Type B pancreatic cell (in vitro differentiated cells): ENCODE measurements at regions not wholly inside any gene's neighbourhood (a gene's known extent, or its start where the extent isn't known, plus 50 kb on each side); places are given as distances from the start of the nearest gene placed in this dataset.

Source experiments
- DNase-seq: peaks from one replicate; pipeline ENCODE4 v3.0.0; 2021; ENCODE audit warnings: mixed read lengths; ENCODE audit not compliant: unreplicated experiment; ENCODE audit errors: extremely low spot score
- H3K27ac Mint-ChIP-seq: 2 replicates; pipeline ENCODE4 v1.8.0; 2021; ENCODE audit warnings: mild to moderate bottlenecking, mixed read lengths
- H3K27me3 Mint-ChIP-seq: 2 replicates; pipeline ENCODE4 v1.8.0; 2021; ENCODE audit warnings: mixed read lengths
- H3K36me3 Mint-ChIP-seq: 2 replicates; pipeline ENCODE4 v1.8.0; 2021; ENCODE audit warnings: mixed read lengths
- H3K4me1 Mint-ChIP-seq: one replicate; pipeline ENCODE4 v1.8.0; 2021; ENCODE audit warnings: mixed read lengths; ENCODE audit not compliant: unreplicated experiment
- H3K4me3 Mint-ChIP-seq: 2 replicates; pipeline ENCODE4 v1.8.0; 2021; ENCODE audit warnings: mild to moderate bottlenecking, mixed read lengths
- H3K9me3 Mint-ChIP-seq: 2 replicates; pipeline ENCODE4 v1.8.0; 2021; ENCODE audit warnings: mixed read lengths
- CTCF ChIP-seq: fragments of 200-600 bp; sonication (generic); conservative IDR thresholded peaks from 2 replicates; pipeline ENCODE4 v1.5.0; 2021; ENCODE audit warnings: antibody characterized with exemption, mild to moderate bottlenecking

- DNase-seq = no peak
- no peaks in the 10 kb centered on the region for H3K36me3 Mint-ChIP-seq
- no peaks in the 10 kb centered on the region for H3K27me3 Mint-ChIP-seq
- no peak overlapping the region for H3K27ac Mint-ChIP-seq
- peaks cover 8% of the 10 kb centered on the region for H3K9me3 Mint-ChIP-seq
- no peaks in the 10 kb centered on the region for H3K4me1 Mint-ChIP-seq
- no peak overlapping the region for H3K4me3 Mint-ChIP-seq
- TF ChIP-seq CTCF = no peak
Observed at GRCh38 chr13:103794526-103794925, 728.3 kb upstream of the SLC10A2 start.

- TF ChIP-seq CTCF = peak; percentile 52
- Mint-ChIP-seq H3K27me3 (no peaks in the 10 kb centered on the region), H3K4me3 (no peak overlapping the region), H3K9me3 (peaks cover 8% of the 10 kb centered on the region), H3K4me1 (no peaks in the 10 kb centered on the region), H3K27ac (no peak overlapping the region), H3K36me3 (no peaks in the 10 kb centered on the region)
- no peak for DNase-seq
Observed at GRCh38 chr13:103788061-103788652, 721.9 kb upstream of the SLC10A2 start.

- peaks cover 4% of the 10 kb centered on the region for H3K4me1 Mint-ChIP-seq
- H3K27me3 Mint-ChIP-seq = no peaks in the 10 kb centered on the region
- H3K27ac Mint-ChIP-seq = no peak overlapping the region
- no peak overlapping the region for H3K4me3 Mint-ChIP-seq
- DNase-seq = no peak
- peak; percentile 41 for TF ChIP-seq CTCF
- no peaks in the 10 kb centered on the region for H3K36me3 Mint-ChIP-seq
- peaks cover 24% of the 10 kb centered on the region for H3K9me3 Mint-ChIP-seq
Observed at GRCh38 chr13:103772576-103772975, 706.4 kb upstream of the SLC10A2 start.

- no peaks in the 10 kb centered on the region for H3K4me1 Mint-ChIP-seq
- no peak for DNase-seq
- no peaks in the 10 kb centered on the region for H3K9me3 Mint-ChIP-seq
- H3K27me3 Mint-ChIP-seq = no peaks in the 10 kb centered on the region
- no peak for TF ChIP-seq CTCF
- no peaks in the 10 kb centered on the region for H3K36me3 Mint-ChIP-seq
- no peak overlapping the region for H3K27ac Mint-ChIP-seq
- no peak overlapping the region for H3K4me3 Mint-ChIP-seq
Observed at GRCh38 chr13:103762523-103762922, 696.3 kb upstream of the SLC10A2 start.

GRCh38 chr13:103759361-103759760 lies 693.1 kb upstream of the SLC10A2 start:
- Mint-ChIP-seq H3K4me3 (no peak overlapping the region), H3K27me3 (no peaks in the 10 kb centered on the region), H3K9me3 (no peaks in the 10 kb centered on the region), H3K27ac (no peak overlapping the region), H3K36me3 (no peaks in the 10 kb centered on the region), H3K4me1 (no peaks in the 10 kb centered on the region)
- no peak for DNase-seq
- TF ChIP-seq CTCF = no peak

GRCh38 chr13:103758222-103758621 lies 692.0 kb upstream of the SLC10A2 start:
- Mint-ChIP-seq H3K36me3 (no peaks in the 10 kb centered on the region), H3K4me3 (no peak overlapping the region), H3K4me1 (no peaks in the 10 kb centered on the region), H3K27ac (no peak overlapping the region), H3K27me3 (no peaks in the 10 kb centered on the region), H3K9me3 (no peaks in the 10 kb centered on the region)
- DNase-seq = no peak
- TF ChIP-seq CTCF = no peak
